Dermis blood vessel endothelial cell (primary cell): ENCODE measurements at regions not wholly inside any gene's neighbourhood (a gene's known extent, or its start where the extent isn't known, plus 50 kb on each side); places are given as distances from the start of the nearest gene placed in this dataset.

ENCODE experiments used
- DNase-seq: peaks from one replicate; pipeline ENCODE4 v3.0.0; 2010

DNA sequence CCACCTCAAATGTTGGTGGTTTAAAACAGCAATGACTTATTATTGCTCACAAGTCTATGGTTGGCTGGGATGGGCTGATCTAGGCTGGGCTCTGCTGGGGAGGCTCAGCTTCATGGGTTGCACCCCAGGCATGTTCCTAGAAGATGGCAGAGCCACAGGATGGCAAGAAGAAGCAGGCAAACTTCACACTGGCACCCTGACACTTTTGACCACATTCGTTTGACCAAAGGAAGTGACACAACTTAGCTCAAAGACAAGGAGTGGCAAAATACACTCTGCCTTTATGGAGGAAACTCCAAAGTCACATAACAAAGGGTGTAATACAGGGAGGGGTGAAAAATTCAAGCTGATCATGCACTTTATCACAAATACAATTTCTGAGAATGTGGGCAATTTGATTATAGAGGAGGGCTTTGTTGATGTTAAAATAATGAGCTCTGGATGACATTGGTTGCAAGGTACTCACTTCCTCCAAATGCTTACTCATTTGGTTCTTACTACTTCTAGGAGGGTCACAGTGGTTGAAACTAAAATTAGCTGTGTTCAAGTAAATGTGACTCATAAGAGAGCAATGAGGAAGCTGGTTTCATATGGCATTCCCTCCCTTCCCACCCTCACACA is 249.2 kb upstream of the RPS6KA3 start:
- DNase-seq: peak; percentile 79

DNA sequence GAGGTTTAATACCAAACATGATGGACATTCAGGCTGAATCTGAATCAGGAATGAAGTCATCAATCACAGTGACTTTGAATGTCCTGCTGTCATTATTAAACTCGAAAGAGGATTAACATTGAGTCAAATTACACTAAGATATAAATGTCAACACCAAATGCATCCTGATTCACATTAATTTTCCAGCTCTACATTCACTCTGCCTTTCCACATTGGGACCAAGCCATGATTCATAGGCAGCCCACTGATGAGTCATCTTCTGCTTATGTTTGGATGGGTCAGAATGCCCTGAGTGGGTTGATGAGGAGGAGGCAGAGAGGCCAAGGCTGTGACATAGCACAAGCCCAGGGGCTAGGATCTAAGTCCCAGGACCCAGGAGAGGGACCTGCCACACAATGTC is 247.6 kb upstream of the RPS6KA3 start:
- DNase-seq: peak; percentile 47

DNA sequence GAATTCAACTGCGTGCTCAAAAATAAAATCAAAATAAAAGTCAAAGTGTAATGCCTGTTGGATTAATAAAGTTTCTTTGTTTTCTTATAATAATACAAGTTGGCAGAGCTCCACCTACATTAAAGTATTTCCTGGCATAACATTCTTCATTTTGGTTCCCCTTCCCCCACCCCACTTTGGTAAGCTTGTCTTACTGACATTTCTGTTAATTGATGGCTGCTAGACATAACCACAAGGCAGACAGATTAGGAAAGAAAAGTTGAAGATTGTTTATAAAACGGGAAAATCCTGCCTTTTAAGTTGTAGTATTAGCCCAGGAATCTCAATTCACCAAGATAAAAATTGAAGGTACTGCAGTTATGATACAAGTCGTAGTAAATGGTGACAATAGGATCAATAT is 246.5 kb upstream of the RPS6KA3 start:
- DNase-seq: peak; percentile 21

GRCh38 chrX:20511792-20512191 is 245.1 kb upstream of the RPS6KA3 start:
- peak; percentile 42 for DNase-seq

- no peak for DNase-seq
These were observed 241.4 kb upstream of the RPS6KA3 start for GRCh38 chrX:20507901-20508620.

GRCh38 chrX:20506739-20507138 is 240.0 kb upstream of the RPS6KA3 start:
- no peak for DNase-seq

GRCh38 chrX:20500949-20501348 is 234.2 kb upstream of the RPS6KA3 start:
- no peak for DNase-seq

DNA sequence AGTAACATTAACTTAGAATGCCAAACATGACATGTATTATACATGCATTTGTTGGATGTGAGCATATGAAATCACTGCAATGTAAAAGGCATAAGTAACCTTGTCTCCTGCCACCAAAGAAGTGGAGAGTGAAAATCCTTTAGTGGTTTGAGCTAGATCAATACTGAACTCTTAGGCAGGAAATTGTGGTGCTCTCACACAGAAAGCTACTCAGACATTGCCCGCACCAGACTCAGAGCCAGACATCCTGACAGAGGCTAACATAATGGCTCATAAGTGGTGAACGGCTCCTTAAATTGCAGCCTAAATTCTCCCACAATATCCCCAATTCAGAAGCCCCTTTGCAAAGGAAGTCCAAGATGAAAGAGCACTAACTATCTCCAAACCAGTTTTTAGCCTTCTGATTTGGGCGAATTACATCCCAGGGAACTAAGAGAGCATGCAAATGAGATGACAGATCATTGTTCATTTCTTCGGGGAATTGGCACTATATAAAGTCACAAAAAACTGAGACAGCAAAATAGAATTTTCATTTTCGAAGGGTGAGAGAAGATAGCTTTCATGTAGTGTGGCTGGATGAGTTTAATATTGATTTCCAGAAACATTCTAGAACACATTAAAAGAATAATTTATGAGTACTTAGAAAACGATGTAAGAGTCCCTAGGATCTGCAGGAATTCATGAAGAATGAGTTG is 233.6 kb upstream of the RPS6KA3 start:
- no peak for DNase-seq

DNA sequence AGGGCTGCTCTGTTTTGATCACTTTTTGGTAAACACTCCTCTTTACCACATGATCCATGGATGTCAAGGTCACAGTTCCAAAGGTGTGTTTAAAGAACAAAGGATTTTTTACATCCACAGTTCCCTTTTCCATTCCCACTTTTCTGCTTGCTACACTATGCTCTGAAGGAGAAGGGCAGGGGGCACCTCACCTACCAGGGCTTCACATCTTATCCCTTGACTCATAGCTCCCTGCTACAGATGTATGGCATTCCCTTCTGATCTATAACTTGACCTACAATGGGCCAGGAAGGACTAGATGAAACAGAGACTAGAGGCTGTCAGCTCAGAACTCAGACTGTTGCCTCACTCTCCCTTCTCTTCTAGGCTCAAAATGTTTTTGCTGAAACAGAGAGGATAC is 233.1 kb upstream of the RPS6KA3 start:
- DNase-seq: no peak

DNA sequence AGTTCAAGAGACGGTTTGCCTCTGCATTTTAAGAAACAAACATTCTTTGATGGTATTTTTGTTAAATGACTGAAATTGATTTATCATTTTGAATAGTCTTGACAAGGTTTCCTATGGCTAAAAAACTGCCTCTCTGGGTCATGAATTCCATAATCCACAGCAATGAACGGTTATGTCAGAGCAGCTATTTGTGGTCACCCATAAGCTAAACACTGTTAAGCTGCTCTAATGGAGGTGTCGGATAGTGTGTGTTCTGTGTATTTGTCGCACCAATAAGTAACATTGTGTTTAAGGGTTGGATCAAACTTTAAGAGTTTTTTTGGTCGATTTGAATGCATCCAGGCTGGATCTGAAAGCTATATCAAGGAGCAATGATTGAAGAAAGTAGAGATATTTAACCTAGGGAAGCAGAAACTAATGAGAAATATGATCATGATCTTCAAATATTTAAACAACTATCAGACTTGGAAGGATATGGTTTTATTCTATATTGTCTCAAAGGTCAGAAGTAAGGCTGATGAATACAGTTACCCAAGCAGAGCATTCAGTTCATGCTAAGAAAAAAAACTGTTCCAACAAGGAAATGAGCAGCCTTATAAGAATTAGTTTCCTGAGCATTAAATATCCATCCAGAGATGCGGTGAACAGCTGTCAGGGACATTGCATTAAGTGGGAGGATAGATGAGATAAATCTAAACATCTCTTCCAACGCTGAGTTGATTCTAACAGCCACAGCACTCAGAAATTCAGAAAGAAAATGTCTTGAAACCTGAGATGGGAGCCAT is 232.3 kb upstream of the RPS6KA3 start:
- DNase-seq: no peak

- no peak for DNase-seq
These were observed 228.9 kb upstream of the RPS6KA3 start for GRCh38 chrX:20495575-20495974.

- no peak for DNase-seq
These were observed 221.8 kb upstream of the RPS6KA3 start for GRCh38 chrX:20488473-20488872.

GRCh38 chrX:20487227-20487626 is 220.5 kb upstream of the RPS6KA3 start:
- no peak for DNase-seq

GRCh38 chrX:20481632-20482031 is 214.9 kb upstream of the RPS6KA3 start:
- DNase-seq: no peak

- no peak for DNase-seq
These were observed 213.2 kb upstream of the RPS6KA3 start for GRCh38 chrX:20479896-20480295.

DNA sequence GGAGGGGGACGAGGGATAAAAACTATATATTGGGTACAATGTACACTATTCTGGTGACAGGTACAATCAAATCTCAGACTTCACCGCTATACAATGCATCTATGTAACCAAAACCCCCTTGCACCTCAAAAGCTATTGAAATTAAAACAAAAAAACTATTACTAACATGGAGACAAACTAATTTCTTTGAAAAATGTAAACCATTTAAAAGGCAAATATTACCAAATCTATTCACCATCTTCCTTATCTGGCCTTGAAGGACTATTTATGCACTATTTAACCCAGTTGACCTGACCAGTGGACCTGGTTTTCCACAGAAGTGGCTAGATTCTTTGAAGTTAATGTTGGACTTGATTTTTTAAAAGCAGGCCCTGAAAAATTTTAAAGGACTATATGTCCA is 212.3 kb upstream of the RPS6KA3 start:
- DNase-seq: no peak

DNA sequence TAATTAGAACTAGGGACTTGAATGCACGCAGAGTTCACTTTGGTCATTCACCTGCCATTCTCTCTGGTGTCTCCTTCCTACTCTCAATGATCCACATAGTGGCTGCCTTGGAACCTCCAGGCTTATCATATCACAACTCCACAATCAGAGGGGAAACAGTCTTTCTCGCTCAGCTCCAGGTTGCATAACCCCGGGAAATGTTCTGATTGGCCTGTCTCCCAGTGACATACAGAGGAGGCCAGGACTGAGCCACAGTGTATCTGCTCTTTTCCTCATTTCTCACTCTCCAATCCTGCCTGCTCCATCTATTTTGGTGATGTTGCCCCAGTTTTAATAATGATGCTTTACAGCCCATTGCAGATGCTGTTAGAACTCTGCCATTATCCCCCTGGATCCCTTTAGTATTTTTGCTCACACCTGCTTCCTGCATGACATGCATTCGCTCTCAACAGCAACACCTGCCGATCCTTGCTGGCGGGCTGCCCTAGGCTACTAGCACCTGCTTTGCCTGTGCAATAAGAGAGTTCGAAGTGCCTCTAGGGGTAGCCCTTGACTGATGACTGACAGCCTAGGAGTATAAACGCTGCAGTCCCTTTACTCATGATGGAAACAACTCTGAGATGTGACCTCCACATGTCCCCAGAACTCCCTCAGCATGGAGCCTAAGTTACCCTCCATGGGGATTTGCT is 211.3 kb upstream of the RPS6KA3 start:
- DNase-seq: no peak

DNA sequence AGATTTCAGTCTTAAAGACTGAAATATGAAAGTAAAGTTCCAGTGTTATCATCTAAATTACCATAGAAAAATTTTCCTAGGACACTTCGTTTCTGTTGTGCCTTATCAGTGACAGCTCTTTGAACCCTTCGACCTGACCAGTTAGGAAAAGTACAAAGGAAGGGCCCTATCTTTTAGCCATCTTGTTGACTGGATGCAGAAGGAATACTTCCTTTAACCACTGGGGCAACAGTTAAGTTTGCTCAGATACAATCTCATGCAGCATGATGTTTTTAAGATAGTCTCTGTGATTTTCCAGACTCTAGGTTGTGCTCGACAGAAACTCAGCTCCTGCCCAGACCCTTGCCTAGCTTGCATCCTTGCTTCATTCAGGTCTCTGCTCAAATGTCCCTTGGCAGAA is 210.5 kb upstream of the RPS6KA3 start:
- DNase-seq: no peak

GRCh38 chrX:20472620-20473258 is 206.0 kb upstream of the RPS6KA3 start:
- no peak for DNase-seq

- no peak for DNase-seq
These were observed 205.4 kb upstream of the RPS6KA3 start for GRCh38 chrX:20472148-20472547.

DNA sequence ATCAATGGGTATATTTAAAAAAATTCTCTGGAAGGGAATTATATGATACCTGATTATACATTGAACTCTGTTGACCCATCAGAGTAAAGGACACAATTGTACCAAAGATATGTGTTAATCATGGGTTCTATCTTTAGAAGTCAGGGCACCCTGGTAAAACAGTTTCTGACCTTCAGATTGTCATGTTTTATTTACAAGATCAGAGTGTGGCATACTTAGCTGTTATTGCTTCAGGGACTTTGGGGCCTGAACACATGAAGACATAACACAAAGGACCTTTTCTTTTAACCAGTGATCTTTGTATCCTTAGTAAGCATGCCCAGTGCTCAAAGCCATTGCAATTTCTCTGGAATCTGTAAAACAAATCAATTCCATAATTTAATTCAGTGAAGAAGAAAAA is 204.8 kb upstream of the RPS6KA3 start:
- no peak for DNase-seq
